H1 (cell line): ENCODE measurements at regions not wholly inside any gene's neighbourhood (a gene's known extent, or its start where the extent isn't known, plus 50 kb on each side); places are given as distances from the start of the nearest gene placed in this dataset.

Source experiments
- ASH2L ChIP-seq: fragments of 200-600, 300-600 bp; sonication (generic); IDR thresholded peaks from one replicate; pipeline ENCODE4 v1.7.1; 2017; ENCODE audit warnings: low read length
- ATF3 ChIP-seq: IDR thresholded peaks from 2 replicates; pipeline ENCODE4 v1.6.1; 2011; ENCODE audit warnings: low read depth, mild to moderate bottlenecking, low read length; ENCODE audit not compliant: insufficient read depth
- CREB1 ChIP-seq: IDR thresholded peaks from 2 replicates; pipeline ENCODE4 v1.6.1; 2012; ENCODE audit warnings: inconsistent platforms
- CTCF ChIP-seq, 3 experiments: IDR thresholded peaks; 1 replicate in 2 of 3; 2 replicates in 1 of 3; pipeline versions ENCODE4 v1.5.1 to v1.6.1; 2011; ENCODE audit warnings: low read length in 3 of 3, mild to moderate bottlenecking in 3 of 3, inconsistent platforms in 2 of 3, low read depth in 1 of 3, moderate library complexity in 1 of 3; ENCODE audit not compliant: insufficient read depth in 1 of 3; ENCODE audit errors: control extremely low read depth in 1 of 3
- EP300 ChIP-seq, 2 experiments: IDR thresholded peaks; 1 replicate in 1 of 2; 2 replicates in 1 of 2; pipeline ENCODE4 v1.6.1; 2011 to 2012; ENCODE audit warnings: low read depth in 2 of 2, low read length in 2 of 2, mild to moderate bottlenecking in 2 of 2, borderline replicate concordance in 1 of 2, inconsistent platforms in 1 of 2, moderate library complexity in 1 of 2
- EZH2 ChIP-seq: fragments of 200-600 bp; sonication (generic); IDR thresholded peaks from 2 replicates; pipeline ENCODE4 v1.7.1; 2012; ENCODE audit warnings: low read depth, mild to moderate bottlenecking, moderate library complexity, low read length, inconsistent platforms; ENCODE audit not compliant: severe bottlenecking
- JUND ChIP-seq: IDR thresholded peaks from 2 replicates; pipeline ENCODE4 v1.6.1; 2011; ENCODE audit warnings: mild to moderate bottlenecking, improper control_type of control experiment, low read length
- POLR2A ChIP-seq, 2 experiments: IDR thresholded peaks; 1 replicate in 1 of 2; 2 replicates in 1 of 2; pipeline ENCODE4 v1.6.1; 2011; ENCODE audit warnings: low read depth in 2 of 2, low read length in 2 of 2, mild to moderate bottlenecking in 2 of 2; ENCODE audit errors: control extremely low read depth in 1 of 2
- POLR2AphosphoS5 ChIP-seq: IDR thresholded peaks from 2 replicates; pipeline ENCODE4 v1.6.1; 2011; ENCODE audit warnings: low read depth, low read length
- SIN3A ChIP-seq, 2 experiments: IDR thresholded peaks in 1 of 2; conservative IDR thresholded peaks in 1 of 2; 2 replicates each; pipeline ENCODE4 v1.6.1; 2011 to 2012; ENCODE audit warnings: low read length in 2 of 2, improper control_type of control experiment in 1 of 2, low read depth in 1 of 2, mild to moderate bottlenecking in 1 of 2
- SIRT6 ChIP-seq: IDR thresholded peaks from one replicate; pipeline ENCODE4 v1.7.1; 2012; ENCODE audit warnings: low read length, inconsistent platforms
- TCF12 ChIP-seq: IDR thresholded peaks from 2 replicates; pipeline ENCODE4 v1.6.1; 2011; ENCODE audit warnings: low read depth, mild to moderate bottlenecking, low read length
- USF2 ChIP-seq: IDR thresholded peaks from 2 replicates; pipeline ENCODE4 v1.6.1; 2011; ENCODE audit warnings: low read length, improper control_type of control experiment
- ZNF274 ChIP-seq: IDR thresholded peaks from 2 replicates; pipeline ENCODE4 v1.7.0; 2012; ENCODE audit warnings: low read length, borderline replicate concordance; ENCODE audit errors: extremely low read depth

GRCh38 chr6:138026342-138026741 is 80.9 kb downstream of the PERP start:
- no peak for TF ChIP-seq POLR2AphosphoS5
- TF ChIP-seq POLR2A (IDR thresholded peaks at IDR 0.05; ENCODE audit: control extremely low read depth in 1 of 2, low read depth in 2 of 2, low read length in 2 of 2), result no peak
- TF ChIP-seq CTCF (IDR thresholded peaks at IDR 0.05; ENCODE audit: control extremely low read depth in 1 of 3, insufficient read depth in 1 of 3, low read depth in 1 of 3, low read length in 3 of 3), result no peak
- TF ChIP-seq EP300 (IDR thresholded peaks at IDR 0.05; ENCODE audit: borderline replicate concordance in 1 of 2, low read depth in 2 of 2, low read length in 2 of 2), result no peak
- no peak for TF ChIP-seq ATF3
- no peak for TF ChIP-seq EZH2
- TF ChIP-seq JUND, result no peak
- no peak for TF ChIP-seq SIRT6
- TF ChIP-seq SIN3A (conservative IDR thresholded peaks at IDR 0.05 in 1 of 2, IDR thresholded peaks at IDR 0.05 in 1 of 2; ENCODE audit: low read depth in 1 of 2, low read length in 2 of 2), result no peak
- no peak for TF ChIP-seq ASH2L
- no peak for TF ChIP-seq TCF12
- TF ChIP-seq ZNF274, result no peak
- no peak for TF ChIP-seq CREB1
- no peak for TF ChIP-seq USF2
